ENCODE measurements at regions not wholly inside any gene's neighbourhood (a gene's known extent, or its start where the extent isn't known, plus 50 kb on each side); places are given as distances from the start of the nearest gene placed in this dataset.

DNA sequence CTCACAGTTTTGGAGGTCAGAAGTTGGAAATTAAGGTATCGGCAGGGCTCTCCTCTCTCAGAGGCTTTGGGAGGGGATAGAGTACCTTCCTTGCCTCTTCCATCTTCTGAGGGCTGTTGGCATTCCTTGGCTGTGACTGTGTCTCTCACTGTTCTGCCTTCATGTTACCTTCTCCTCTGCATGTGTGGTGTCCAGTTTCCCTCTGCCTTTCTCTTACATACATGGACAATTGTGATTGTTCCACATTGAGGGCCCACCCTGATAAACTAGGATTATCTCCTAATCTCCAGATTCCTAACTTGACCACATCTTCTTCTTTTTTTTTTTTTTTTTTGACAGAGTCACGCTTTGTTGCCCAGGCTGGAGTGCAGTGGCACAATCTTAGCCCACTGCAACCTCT lies 72.1 kb upstream of the SPACA1 start:
- TF ChIP-seq MYC (CRISPR knock-in tag; IDR thresholded peaks at IDR 0.05; ENCODE audit: borderline replicate concordance), result no peak
- TF ChIP-seq, protein P1, sequence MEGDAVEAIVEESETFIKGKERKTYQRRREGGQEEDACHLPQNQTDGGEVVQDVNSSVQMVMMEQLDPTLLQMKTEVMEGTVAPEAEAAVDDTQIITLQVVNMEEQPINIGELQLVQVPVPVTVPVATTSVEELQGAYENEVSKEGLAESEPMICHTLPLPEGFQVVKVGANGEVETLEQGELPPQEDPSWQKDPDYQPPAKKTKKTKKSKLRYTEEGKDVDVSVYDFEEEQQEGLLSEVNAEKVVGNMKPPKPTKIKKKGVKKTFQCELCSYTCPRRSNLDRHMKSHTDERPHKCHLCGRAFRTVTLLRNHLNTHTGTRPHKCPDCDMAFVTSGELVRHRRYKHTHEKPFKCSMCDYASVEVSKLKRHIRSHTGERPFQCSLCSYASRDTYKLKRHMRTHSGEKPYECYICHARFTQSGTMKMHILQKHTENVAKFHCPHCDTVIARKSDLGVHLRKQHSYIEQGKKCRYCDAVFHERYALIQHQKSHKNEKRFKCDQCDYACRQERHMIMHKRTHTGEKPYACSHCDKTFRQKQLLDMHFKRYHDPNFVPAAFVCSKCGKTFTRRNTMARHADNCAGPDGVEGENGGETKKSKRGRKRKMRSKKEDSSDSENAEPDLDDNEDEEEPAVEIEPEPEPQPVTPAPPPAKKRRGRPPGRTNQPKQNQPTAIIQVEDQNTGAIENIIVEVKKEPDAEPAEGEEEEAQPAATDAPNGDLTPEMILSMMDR (CRISPR knock-in tag; IDR thresholded peaks at IDR 0.05), result no peak
- TF ChIP-seq ZNF431 (CRISPR knock-in tag; IDR thresholded peaks at IDR 0.05; ENCODE audit: borderline replicate concordance, low read depth), result no peak
